Embryonic facial prominence (tissue), 1 donor: ENCODE measurements at regions not wholly inside any gene's neighbourhood (a gene's known extent, or its start where the extent isn't known, plus 50 kb on each side); places are given as distances from the start of the nearest gene placed in this dataset.

Experiments
- DNase-seq: peaks from one replicate; pipeline ENCODE4 v3.0.0-alpha.2; 2016; ENCODE audit errors: extremely low spot score

DNA sequence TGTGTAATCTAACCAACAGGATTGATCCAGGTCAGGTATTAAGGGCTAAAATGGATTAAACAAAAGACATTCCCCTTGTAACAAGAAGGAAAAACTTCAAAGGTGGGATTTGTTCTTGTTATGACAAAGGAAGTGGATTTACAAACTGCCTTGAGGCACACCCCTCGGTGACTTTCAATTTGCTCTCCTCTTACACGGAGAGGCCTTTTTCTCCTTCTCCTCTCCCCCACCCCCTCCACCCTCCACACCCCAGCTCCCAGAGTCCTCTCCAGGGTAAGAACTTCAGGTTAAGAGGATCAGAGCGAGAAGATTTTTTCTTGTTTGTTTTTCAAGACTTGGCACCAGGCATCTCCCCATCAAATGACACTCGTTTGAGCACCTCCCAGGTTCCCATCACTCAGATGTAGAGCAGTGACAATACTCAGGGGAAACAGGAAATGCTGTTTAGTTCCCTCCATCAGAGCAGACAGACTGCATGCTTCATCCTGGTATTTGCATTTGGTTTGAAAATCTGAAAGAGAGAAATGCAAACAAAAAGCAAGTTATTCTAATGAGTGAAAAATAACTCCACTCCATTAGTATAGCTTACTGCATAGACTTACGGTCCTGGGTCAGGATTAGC is 77.6 kb upstream of the TMEM260 start:
- DNase-seq = no peak

GRCh38 chr14:56505361-56505760 is 74.2 kb upstream of the TMEM260 start:
- DNase-seq = no peak

GRCh38 chr14:56512521-56512920 is 67.1 kb upstream of the TMEM260 start:
- DNase-seq = no peak

GRCh38 chr14:56514663-56515371 is 64.8 kb upstream of the TMEM260 start:
- DNase-seq = no peak

DNA sequence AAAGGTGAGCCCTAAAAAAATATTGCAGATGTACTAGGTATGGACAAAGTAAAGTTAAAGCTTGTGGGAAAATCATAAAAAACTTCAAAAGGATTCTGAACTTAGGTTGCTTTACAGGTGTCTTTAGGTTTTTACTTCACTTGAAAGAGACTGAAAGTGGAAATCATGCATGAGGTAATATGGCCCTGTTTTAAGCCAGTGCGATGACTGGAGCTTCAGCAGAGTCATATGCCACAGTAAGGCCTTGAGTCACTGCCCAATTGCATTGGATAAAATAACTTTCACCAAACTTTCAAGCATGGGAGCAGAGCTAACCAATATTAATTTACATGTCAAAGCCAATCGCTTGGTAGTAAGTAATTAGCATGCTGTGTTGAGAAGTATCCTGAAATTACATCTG is 63.9 kb upstream of the TMEM260 start:
- no peak for DNase-seq

DNA sequence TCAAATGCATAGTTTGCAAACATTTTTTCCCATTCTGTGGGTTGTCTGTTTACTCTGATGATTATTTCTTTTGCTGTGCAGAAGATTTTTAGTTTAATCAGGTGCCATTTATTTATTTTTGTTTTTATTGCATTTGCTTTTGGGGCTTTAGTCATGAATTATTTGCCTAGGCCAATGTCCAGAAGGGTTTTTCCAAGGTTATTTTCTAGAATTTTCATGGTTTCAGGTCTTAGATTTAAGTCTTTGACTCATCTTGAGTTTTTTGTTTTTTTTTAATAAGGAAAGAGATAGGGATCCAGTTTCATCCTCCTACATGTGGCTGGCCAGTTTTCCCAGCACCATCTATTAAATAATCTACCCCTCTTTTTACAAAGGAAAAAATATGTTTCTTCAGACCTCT is 57.2 kb upstream of the TMEM260 start:
- DNase-seq = no peak

DNA sequence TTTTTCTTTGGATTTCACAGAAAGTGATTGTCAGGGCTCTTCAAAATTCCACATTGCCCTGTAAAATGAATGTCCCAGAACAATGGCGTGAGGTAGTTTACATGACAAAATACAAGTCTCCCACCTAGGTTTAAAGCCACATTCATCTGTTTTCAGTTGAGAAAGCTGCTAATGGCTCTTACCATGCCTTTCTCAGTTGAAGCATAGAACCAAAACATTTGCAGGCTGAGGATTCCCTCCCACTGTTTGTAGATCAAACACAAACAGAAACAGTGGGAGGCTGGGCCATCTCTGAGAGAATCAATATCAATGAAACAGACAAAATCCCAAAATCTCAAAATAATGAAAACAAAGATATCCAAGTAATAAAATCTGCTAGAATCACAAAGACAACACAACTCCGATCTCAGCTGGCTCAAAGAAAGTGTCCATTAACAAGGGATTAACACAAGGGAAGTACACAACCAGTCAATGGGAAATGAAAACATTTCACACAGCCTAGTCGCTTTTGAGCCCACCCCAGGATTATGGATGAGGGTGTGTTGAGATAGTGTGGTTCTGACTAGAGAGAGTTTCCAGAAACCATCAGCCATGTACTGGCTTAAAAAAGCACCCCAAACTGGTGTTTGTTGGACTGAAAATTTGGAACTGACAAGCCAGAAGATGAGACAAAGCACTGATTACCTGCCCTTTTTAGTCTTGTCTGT is 54.5 kb upstream of the TMEM260 start:
- no peak for DNase-seq

GRCh38 chr14:56528927-56529326 is 50.7 kb upstream of the TMEM260 start:
- no peak for DNase-seq
